ENCODE measurements at regions not wholly inside any gene's neighbourhood (a gene's known extent, or its start where the extent isn't known, plus 50 kb on each side); places are given as distances from the start of the nearest gene placed in this dataset.
"Not testable (repeated sequence)": the region's sequence is repeated elsewhere in the genome, so short reads cannot be mapped to it uniquely, and the experiment has no call there.

DNA sequence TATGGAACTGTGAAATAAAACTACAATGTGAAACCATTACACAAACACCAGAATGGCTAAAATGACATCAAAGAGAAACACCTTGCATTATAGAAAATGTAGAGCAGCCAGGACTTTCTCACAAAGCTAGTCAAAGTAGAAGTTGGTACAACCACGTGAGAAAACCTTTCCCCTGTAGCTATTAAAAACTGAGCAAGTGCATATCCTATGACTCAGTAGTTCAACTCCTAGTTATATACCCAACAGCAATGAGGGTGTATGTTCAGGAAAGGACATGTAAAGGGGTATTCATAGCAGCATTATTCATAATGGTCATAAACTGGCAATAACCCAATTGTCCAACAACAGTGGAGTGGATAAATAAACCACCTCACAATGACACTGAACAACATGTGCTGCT lies 177.5 kb upstream of the NUDT10 start:
- Histone ChIP-seq H3K4me2 (ENCODE audit: insufficient read depth, low read length) (no peak overlapping the region), H3K79me2 (ENCODE audit: insufficient read depth, low read length) (no peaks in the 10 kb centered on the region), H4K20me1 (ENCODE audit: insufficient read depth, low read length) (no peaks in the 10 kb centered on the region), H3K4me3 (ENCODE audit: low read depth in 1 of 2, low read length in 2 of 2) (no peak overlapping the region), H3K9ac (ENCODE audit: low read depth, low read length) (no peak overlapping the region), H2AFZ (ENCODE audit: low read depth, low read length) (no peak overlapping the region), H3K36me3 (ENCODE audit: insufficient read depth, low read length) (no peaks in the 10 kb centered on the region), H3K27me3 (ENCODE audit: insufficient read depth, low read length, poor library complexity) (no peaks in the 10 kb centered on the region), H3K9me3 (ENCODE audit: insufficient read depth, low read length, severe bottlenecking) (no peaks in the 10 kb centered on the region), H3K4me1 (ENCODE audit: insufficient read depth, low read length) (no peaks in the 10 kb centered on the region), H3K27ac (ENCODE audit: low read length) (no peak overlapping the region)
- ATAC-seq (ENCODE audit: insufficient read depth, low read depth) (no peak), DNase-seq (no peak)
- no peak for TF ChIP-seq EZH2 (IDR thresholded peaks at IDR 0.05; ENCODE audit: borderline replicate concordance, low read depth, low read length, severe bottlenecking)
- TF ChIP-seq, protein P1, sequence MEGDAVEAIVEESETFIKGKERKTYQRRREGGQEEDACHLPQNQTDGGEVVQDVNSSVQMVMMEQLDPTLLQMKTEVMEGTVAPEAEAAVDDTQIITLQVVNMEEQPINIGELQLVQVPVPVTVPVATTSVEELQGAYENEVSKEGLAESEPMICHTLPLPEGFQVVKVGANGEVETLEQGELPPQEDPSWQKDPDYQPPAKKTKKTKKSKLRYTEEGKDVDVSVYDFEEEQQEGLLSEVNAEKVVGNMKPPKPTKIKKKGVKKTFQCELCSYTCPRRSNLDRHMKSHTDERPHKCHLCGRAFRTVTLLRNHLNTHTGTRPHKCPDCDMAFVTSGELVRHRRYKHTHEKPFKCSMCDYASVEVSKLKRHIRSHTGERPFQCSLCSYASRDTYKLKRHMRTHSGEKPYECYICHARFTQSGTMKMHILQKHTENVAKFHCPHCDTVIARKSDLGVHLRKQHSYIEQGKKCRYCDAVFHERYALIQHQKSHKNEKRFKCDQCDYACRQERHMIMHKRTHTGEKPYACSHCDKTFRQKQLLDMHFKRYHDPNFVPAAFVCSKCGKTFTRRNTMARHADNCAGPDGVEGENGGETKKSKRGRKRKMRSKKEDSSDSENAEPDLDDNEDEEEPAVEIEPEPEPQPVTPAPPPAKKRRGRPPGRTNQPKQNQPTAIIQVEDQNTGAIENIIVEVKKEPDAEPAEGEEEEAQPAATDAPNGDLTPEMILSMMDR (IDR thresholded peaks at IDR 0.05; ENCODE audit: borderline replicate concordance, extremely low read depth, low read length, poor library complexity, severe bottlenecking) = no peak

DNA sequence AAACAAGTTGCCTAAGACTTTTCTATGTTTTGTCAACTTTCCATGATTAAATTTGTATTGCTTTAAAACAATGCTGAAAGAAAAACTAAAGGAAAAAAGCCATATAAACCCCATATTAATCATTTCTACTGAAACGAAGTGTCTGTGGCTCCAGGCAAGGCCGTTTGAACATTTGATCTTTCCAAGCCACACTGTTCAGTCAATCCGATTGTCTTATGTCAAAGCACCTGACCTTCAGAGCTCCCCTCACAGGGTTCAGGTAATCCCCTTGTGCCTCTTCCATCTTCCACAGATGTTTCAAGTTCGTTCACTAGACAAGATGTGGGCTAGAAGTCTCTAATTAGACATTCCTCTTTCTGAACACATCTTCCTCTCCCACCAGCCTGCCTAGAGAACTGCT lies 177.1 kb upstream of the NUDT10 start:
- DNase-seq = no peak
- TF ChIP-seq, protein P1 (IDR thresholded peaks at IDR 0.05; ENCODE audit: borderline replicate concordance, extremely low read depth, low read length, poor library complexity, severe bottlenecking) = no peak
- TF ChIP-seq EZH2 (IDR thresholded peaks at IDR 0.05; ENCODE audit: borderline replicate concordance, low read depth, low read length, severe bottlenecking) = no peak
- no peak overlapping the region for H3K27ac ChIP-seq (ENCODE audit: low read length)
- H3K27me3 ChIP-seq (ENCODE audit: insufficient read depth, low read length, poor library complexity) = no peaks in the 10 kb centered on the region
- H3K79me2 ChIP-seq (ENCODE audit: insufficient read depth, low read length) = no peaks in the 10 kb centered on the region
- H4K20me1 ChIP-seq (ENCODE audit: insufficient read depth, low read length) = no peaks in the 10 kb centered on the region
- H3K4me2 ChIP-seq (ENCODE audit: insufficient read depth, low read length) = no peak overlapping the region
- no peak overlapping the region for H3K4me3 ChIP-seq (ENCODE audit: low read depth in 1 of 2, low read length in 2 of 2)
- H3K9ac ChIP-seq (ENCODE audit: low read depth, low read length) = no peak overlapping the region
- no peaks in the 10 kb centered on the region for H3K9me3 ChIP-seq (ENCODE audit: insufficient read depth, low read length, severe bottlenecking)
- no peak for ATAC-seq (ENCODE audit: insufficient read depth, low read depth)
- no peaks in the 10 kb centered on the region for H3K4me1 ChIP-seq (ENCODE audit: insufficient read depth, low read length)
- H3K36me3 ChIP-seq (ENCODE audit: insufficient read depth, low read length) = no peaks in the 10 kb centered on the region
- no peak overlapping the region for H2AFZ ChIP-seq (ENCODE audit: low read depth, low read length)

DNA sequence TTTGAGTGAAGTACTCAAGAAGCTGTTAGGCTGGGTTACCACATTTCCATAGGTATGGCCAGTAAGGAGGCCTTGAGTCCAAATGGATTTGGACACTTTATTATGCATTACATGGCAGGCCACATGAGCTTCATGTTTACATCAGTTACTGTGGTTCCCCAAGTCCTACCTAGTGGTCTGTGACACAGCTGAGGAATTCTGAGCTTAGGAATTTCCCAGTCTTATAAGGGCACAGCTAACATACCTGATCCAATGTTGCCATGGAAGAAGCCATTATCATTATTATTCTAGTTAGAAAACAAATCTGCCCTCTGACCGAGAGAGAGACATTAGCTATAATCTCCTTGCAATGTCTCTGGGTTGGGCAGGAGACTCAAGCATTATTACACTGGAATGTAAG lies 174.4 kb upstream of the NUDT10 start:
- TF ChIP-seq, protein P1 (IDR thresholded peaks at IDR 0.05; ENCODE audit: borderline replicate concordance, extremely low read depth, low read length, poor library complexity, severe bottlenecking) = no peak
- TF ChIP-seq EZH2 (IDR thresholded peaks at IDR 0.05; ENCODE audit: borderline replicate concordance, low read depth, low read length, severe bottlenecking) = no peak
- no peak overlapping the region for H3K27ac ChIP-seq (ENCODE audit: low read length)
- no peaks in the 10 kb centered on the region for H4K20me1 ChIP-seq (ENCODE audit: insufficient read depth, low read length)
- no peak for ATAC-seq (ENCODE audit: insufficient read depth, low read depth)
- no peak overlapping the region for H3K4me2 ChIP-seq (ENCODE audit: insufficient read depth, low read length)
- no peak overlapping the region for H2AFZ ChIP-seq (ENCODE audit: low read depth, low read length)
- H3K27me3 ChIP-seq (ENCODE audit: insufficient read depth, low read length, poor library complexity) = no peaks in the 10 kb centered on the region
- no peaks in the 10 kb centered on the region for H3K36me3 ChIP-seq (ENCODE audit: insufficient read depth, low read length)
- H3K4me1 ChIP-seq (ENCODE audit: insufficient read depth, low read length) = no peaks in the 10 kb centered on the region
- H3K79me2 ChIP-seq (ENCODE audit: insufficient read depth, low read length) = no peaks in the 10 kb centered on the region
- no peaks in the 10 kb centered on the region for H3K9me3 ChIP-seq (ENCODE audit: insufficient read depth, low read length, severe bottlenecking)
- DNase-seq = no peak
- no peak overlapping the region for H3K4me3 ChIP-seq (ENCODE audit: low read depth in 1 of 2, low read length in 2 of 2)
- no peak overlapping the region for H3K9ac ChIP-seq (ENCODE audit: low read depth, low read length)

DNA sequence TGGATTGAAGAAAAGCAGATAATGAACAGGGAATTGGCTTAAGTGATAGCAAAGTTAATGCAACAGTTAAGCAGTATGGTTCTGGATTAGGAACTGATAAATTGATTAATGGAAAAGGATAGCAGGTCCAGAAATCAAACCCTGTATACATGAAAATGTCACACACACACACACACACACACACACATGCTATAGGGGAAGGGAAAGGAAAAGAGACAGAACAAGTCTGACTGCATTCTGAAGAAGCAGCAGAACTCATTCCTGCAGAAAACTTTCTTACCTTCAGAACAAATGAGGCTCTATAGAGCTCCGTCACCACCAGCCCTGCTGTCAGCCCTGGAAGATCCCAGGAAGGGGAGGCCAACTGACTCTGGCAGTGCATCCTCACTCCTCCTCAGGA lies 173.2 kb upstream of the NUDT10 start:
- not testable (repeated sequence) for H3K27ac ChIP-seq (ENCODE audit: low read length); H3K4me1 ChIP-seq (ENCODE audit: insufficient read depth, low read length); H3K36me3 ChIP-seq (ENCODE audit: insufficient read depth, low read length); H3K9ac ChIP-seq (ENCODE audit: low read depth, low read length); DNase-seq; H3K9me3 ChIP-seq (ENCODE audit: insufficient read depth, low read length, severe bottlenecking); H3K4me2 ChIP-seq (ENCODE audit: insufficient read depth, low read length); H3K4me3 ChIP-seq (ENCODE audit: low read depth in 1 of 2, low read length in 2 of 2); H4K20me1 ChIP-seq (ENCODE audit: insufficient read depth, low read length); H3K79me2 ChIP-seq (ENCODE audit: insufficient read depth, low read length); H3K27me3 ChIP-seq (ENCODE audit: insufficient read depth, low read length, poor library complexity); ATAC-seq (ENCODE audit: insufficient read depth, low read depth); H2AFZ ChIP-seq (ENCODE audit: low read depth, low read length)

All from DND-41 (cell line).